GM13976 (cell line): ENCODE measurements at regions not wholly inside any gene's neighbourhood (a gene's known extent, or its start where the extent isn't known, plus 50 kb on each side); places are given as distances from the start of the nearest gene placed in this dataset.

Experiments used
- DNase-seq: peaks from one replicate; pipeline ENCODE4 v3.0.0; 2012; ENCODE audit warnings: low spot score
- CTCF ChIP-seq: IDR thresholded peaks from 2 replicates; pipeline ENCODE4 v1.5.1; 2012; ENCODE audit warnings: borderline replicate concordance, mild to moderate bottlenecking; ENCODE audit not compliant: insufficient read depth; ENCODE audit errors: extremely low read depth, missing control alignments, control extremely low read depth
- in situ Hi-C: fragments of 300-500 bp; cut with MboI; formaldehyde crosslinking; loops from one replicate; pipeline ENCODE4 v1.12.0; 2022; ENCODE audit warnings: low sequenced_read_pairs, mixed read lengths, inconsistent platforms; ENCODE audit not compliant: unreplicated experiment

GRCh38 chr5:143985832-143986515 lies 174.0 kb downstream of the HMHB1 start:
- no peak for DNase-seq
- in situ Hi-C loops = no loop called here
- TF ChIP-seq CTCF = no peak

GRCh38 chr5:143986516-143987212 lies 174.7 kb downstream of the HMHB1 start:
- TF ChIP-seq CTCF = no peak
- in situ Hi-C loops = no loop called here
- DNase-seq = no peak

- DNase-seq = no peak
- no peak for TF ChIP-seq CTCF
- in situ Hi-C loops = no loop called here
Observed at GRCh38 chr5:143987264-143987663, 175.3 kb downstream of the HMHB1 start.

GRCh38 chr5:143987751-143988560 lies 176.0 kb downstream of the HMHB1 start:
- no peak for DNase-seq
- in situ Hi-C loops = no loop called here
- TF ChIP-seq CTCF = no peak

GRCh38 chr5:143992496-143992895 lies 178.0 kb downstream of the YIPF5 start:
- no peak for TF ChIP-seq CTCF
- in situ Hi-C loops = no loop called here
- no peak for DNase-seq

GRCh38 chr5:144002876-144003275 lies 167.6 kb downstream of the YIPF5 start:
- in situ Hi-C loops = no loop called here
- DNase-seq = no peak
- TF ChIP-seq CTCF = no peak
